ENCODE measurements at regions not wholly inside any gene's neighbourhood (a gene's known extent, or its start where the extent isn't known, plus 50 kb on each side); places are given as distances from the start of the nearest gene placed in this dataset.

DNA sequence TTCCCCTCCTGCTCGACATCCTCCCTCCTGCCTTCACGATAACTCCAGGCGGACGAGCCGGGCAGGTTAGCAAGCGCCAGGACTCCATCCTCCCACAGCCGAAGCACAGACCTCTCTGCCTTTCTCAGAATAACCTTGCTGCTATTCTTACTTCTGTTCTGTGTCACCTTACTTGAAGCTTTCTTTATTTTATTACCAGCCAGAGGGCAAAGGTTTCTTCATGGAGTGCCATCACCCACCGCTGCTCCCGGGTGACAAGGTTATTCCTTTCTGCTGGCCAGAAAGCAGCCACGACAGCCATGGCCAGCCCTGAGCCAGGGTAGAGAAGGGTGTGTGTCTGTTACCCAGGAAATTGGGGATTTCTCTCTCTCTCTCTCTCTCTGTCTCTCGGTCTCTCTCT lies 227.1 kb downstream of the ANAPC1 start:
- no peak overlapping the region for H3K4me3 ChIP-seq (ENCODE audit: low read depth in 1 of 2, low read length in 2 of 2)
- H3K4me2 ChIP-seq (ENCODE audit: insufficient read depth, low read length): no peak overlapping the region
- no peaks in the 10 kb centered on the region for H3K79me2 ChIP-seq (ENCODE audit: insufficient read depth, low read length)
- no peak for TF ChIP-seq EZH2 (IDR thresholded peaks at IDR 0.05; ENCODE audit: borderline replicate concordance, low read depth, low read length, severe bottlenecking)
- TF ChIP-seq, protein P1, sequence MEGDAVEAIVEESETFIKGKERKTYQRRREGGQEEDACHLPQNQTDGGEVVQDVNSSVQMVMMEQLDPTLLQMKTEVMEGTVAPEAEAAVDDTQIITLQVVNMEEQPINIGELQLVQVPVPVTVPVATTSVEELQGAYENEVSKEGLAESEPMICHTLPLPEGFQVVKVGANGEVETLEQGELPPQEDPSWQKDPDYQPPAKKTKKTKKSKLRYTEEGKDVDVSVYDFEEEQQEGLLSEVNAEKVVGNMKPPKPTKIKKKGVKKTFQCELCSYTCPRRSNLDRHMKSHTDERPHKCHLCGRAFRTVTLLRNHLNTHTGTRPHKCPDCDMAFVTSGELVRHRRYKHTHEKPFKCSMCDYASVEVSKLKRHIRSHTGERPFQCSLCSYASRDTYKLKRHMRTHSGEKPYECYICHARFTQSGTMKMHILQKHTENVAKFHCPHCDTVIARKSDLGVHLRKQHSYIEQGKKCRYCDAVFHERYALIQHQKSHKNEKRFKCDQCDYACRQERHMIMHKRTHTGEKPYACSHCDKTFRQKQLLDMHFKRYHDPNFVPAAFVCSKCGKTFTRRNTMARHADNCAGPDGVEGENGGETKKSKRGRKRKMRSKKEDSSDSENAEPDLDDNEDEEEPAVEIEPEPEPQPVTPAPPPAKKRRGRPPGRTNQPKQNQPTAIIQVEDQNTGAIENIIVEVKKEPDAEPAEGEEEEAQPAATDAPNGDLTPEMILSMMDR (IDR thresholded peaks at IDR 0.05; ENCODE audit: borderline replicate concordance, extremely low read depth, low read length, poor library complexity, severe bottlenecking): no peak
- H2AFZ ChIP-seq (ENCODE audit: low read depth, low read length): no peak overlapping the region
- H3K9ac ChIP-seq (ENCODE audit: low read depth, low read length): no peak overlapping the region
- no peaks in the 10 kb centered on the region for H3K9me3 ChIP-seq (ENCODE audit: insufficient read depth, low read length, severe bottlenecking)
- no peaks in the 10 kb centered on the region for H4K20me1 ChIP-seq (ENCODE audit: insufficient read depth, low read length)
- no peak for DNase-seq
- peaks cover 11% of the 10 kb centered on the region for H3K4me1 ChIP-seq (ENCODE audit: insufficient read depth, low read length)
- no peak overlapping the region for H3K27ac ChIP-seq (ENCODE audit: low read length)
- no peaks in the 10 kb centered on the region for H3K27me3 ChIP-seq (ENCODE audit: insufficient read depth, low read length, poor library complexity)
- H3K36me3 ChIP-seq (ENCODE audit: insufficient read depth, low read length): no peaks in the 10 kb centered on the region
- ATAC-seq (ENCODE audit: insufficient read depth, low read depth): no peak

DNA sequence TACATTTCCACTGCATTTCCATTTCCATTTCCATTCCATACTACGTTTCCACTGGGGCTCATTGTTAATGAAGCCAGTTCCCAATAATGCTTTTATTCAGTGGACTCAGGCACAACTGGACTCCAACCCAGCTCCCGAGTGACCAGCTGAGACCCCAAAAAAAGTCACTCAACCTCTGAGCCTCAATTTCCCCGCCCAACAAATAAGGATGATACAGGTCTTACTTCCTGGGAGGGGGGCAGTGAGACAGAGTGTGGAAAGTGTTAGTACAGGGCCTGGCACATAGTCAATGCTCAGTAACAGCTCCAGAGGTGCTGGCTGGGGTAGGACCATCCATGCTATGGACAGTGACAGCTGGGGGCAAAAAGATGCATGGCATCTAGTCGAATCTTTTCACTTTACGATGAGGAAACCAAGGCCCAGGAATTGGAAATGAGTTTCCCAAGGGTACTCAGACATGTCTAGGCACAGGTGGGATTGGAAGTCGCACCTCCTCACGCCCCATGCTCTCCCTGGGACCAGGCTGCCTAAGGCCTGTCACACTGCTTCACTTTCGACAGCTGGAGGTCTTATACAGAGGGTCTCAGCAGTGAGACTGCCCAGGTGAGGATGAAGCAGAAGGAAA lies 226.5 kb downstream of the ANAPC1 start:
- no peak overlapping the region for H3K4me2 ChIP-seq (ENCODE audit: insufficient read depth, low read length)
- DNase-seq (no peak), ATAC-seq (ENCODE audit: insufficient read depth, low read depth) (no peak)
- no peak overlapping the region for H3K4me3 ChIP-seq (ENCODE audit: low read depth in 1 of 2, low read length in 2 of 2)
- H3K4me1 ChIP-seq (ENCODE audit: insufficient read depth, low read length): peaks cover 16% of the 10 kb centered on the region
- H3K9ac ChIP-seq (ENCODE audit: low read depth, low read length): no peak overlapping the region
- no peaks in the 10 kb centered on the region for H3K79me2 ChIP-seq (ENCODE audit: insufficient read depth, low read length)
- H3K36me3 ChIP-seq (ENCODE audit: insufficient read depth, low read length): no peaks in the 10 kb centered on the region
- H3K27ac ChIP-seq (ENCODE audit: low read length): no peak overlapping the region
- no peaks in the 10 kb centered on the region for H4K20me1 ChIP-seq (ENCODE audit: insufficient read depth, low read length)
- H2AFZ ChIP-seq (ENCODE audit: low read depth, low read length): no peak overlapping the region
- H3K9me3 ChIP-seq (ENCODE audit: insufficient read depth, low read length, severe bottlenecking): no peaks in the 10 kb centered on the region
- H3K27me3 ChIP-seq (ENCODE audit: insufficient read depth, low read length, poor library complexity): no peaks in the 10 kb centered on the region
- TF ChIP-seq EZH2 (IDR thresholded peaks at IDR 0.05; ENCODE audit: borderline replicate concordance, low read depth, low read length, severe bottlenecking): no peak
- TF ChIP-seq, protein P1 (IDR thresholded peaks at IDR 0.05; ENCODE audit: borderline replicate concordance, extremely low read depth, low read length, poor library complexity, severe bottlenecking): no peak

DNA sequence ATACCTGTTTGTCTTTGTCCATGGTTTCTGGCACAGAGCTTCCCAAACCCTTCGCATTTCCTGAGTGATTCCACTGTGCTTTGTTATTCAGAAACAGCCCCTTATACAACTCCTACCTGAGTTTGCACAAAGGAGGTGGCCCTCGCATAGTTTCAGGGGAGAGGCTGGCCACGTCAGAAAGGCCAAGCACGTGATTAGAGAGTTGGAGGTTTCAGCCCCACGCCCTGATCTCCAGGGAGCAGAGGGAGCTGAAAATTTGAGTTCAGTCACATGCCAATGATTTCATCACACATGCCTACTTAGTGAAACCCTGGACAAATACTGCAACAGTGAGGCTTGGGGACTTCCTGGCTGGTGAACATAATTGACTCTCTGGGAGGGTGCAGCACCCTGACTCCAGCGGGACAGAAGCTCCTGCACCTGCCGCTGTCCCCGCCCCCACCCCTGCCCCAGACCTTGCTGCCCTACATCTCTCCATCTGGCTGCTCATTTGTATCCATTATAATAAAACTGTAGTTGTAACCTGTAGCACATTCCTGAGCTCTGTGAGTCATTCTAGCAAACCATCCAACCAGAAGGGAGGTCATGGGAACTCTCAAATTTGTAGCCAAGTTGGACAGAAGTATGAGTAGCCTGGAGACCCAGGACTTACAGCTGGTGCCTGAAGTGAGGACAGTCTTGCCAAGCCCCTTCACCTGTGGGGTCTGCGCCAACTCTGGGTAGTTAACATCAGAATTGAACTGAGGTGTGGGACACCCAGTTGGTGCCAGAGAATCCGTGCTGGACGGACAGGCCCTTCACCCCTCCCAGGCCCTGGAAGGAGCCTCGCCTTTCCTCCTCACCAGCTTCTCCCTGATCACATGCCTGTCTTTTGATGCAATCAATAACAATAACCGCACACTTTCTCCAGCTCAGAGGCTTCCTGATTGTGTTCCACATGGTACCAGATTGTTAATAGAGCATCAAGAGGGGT lies 224.3 kb downstream of the ANAPC1 start:
- no peaks in the 10 kb centered on the region for H3K79me2 ChIP-seq (ENCODE audit: insufficient read depth, low read length)
- no peaks in the 10 kb centered on the region for H3K27me3 ChIP-seq (ENCODE audit: insufficient read depth, low read length, poor library complexity)
- no peak for TF ChIP-seq EZH2 (IDR thresholded peaks at IDR 0.05; ENCODE audit: borderline replicate concordance, low read depth, low read length, severe bottlenecking)
- TF ChIP-seq, protein P1 (IDR thresholded peaks at IDR 0.05; ENCODE audit: borderline replicate concordance, extremely low read depth, low read length, poor library complexity, severe bottlenecking): no peak
- H3K36me3 ChIP-seq (ENCODE audit: insufficient read depth, low read length): no peaks in the 10 kb centered on the region
- H3K9me3 ChIP-seq (ENCODE audit: insufficient read depth, low read length, severe bottlenecking): no peaks in the 10 kb centered on the region
- ATAC-seq (ENCODE audit: insufficient read depth, low read depth) (peak; percentile 44; the same call in 2 of the 3 replicates), DNase-seq (peak; percentile 1)
- H3K4me2 ChIP-seq (ENCODE audit: insufficient read depth, low read length): no peak overlapping the region
- no peaks in the 10 kb centered on the region for H4K20me1 ChIP-seq (ENCODE audit: insufficient read depth, low read length)
- H3K4me1 ChIP-seq (ENCODE audit: insufficient read depth, low read length): peaks cover 20% of the 10 kb centered on the region
- no peak overlapping the region for H3K9ac ChIP-seq (ENCODE audit: low read depth, low read length)
- H2AFZ ChIP-seq (ENCODE audit: low read depth, low read length): no peak overlapping the region
- H3K4me3 ChIP-seq (ENCODE audit: low read depth in 1 of 2, low read length in 2 of 2): no peak overlapping the region
- H3K27ac ChIP-seq (ENCODE audit: low read length): peak overlapping the region; percentile 34
